IPS-15b (cell line): ENCODE measurements at regions not wholly inside any gene's neighbourhood (a gene's known extent, or its start where the extent isn't known, plus 50 kb on each side); places are given as distances from the start of the nearest gene placed in this dataset.

Experiments used
- H3K27me3 ChIP-seq: one replicate; pipeline ENCODE4 v1.6.1; 2013; ENCODE audit warnings: low read length; ENCODE audit not compliant: control insufficient read depth, insufficient read depth
- H3K36me3 ChIP-seq: one replicate; pipeline ENCODE4 v1.6.1; 2013; ENCODE audit warnings: low read length; ENCODE audit not compliant: control insufficient read depth, insufficient read depth
- H3K4me1 ChIP-seq: one replicate; pipeline ENCODE4 v1.6.1; 2013; ENCODE audit warnings: mild to moderate bottlenecking, low read length; ENCODE audit not compliant: control insufficient read depth, insufficient read depth
- H3K4me3 ChIP-seq: one replicate; pipeline ENCODE4 v1.5.1; 2013; ENCODE audit warnings: low read depth, low read length
- H3K9ac ChIP-seq: one replicate; pipeline ENCODE4 v1.6.1; 2013; ENCODE audit warnings: low read depth, mild to moderate bottlenecking, low read length
- H3K9me3 ChIP-seq: one replicate; pipeline ENCODE4 v1.6.1; 2013; ENCODE audit warnings: mild to moderate bottlenecking, low read length; ENCODE audit not compliant: control insufficient read depth, insufficient read depth

DNA sequence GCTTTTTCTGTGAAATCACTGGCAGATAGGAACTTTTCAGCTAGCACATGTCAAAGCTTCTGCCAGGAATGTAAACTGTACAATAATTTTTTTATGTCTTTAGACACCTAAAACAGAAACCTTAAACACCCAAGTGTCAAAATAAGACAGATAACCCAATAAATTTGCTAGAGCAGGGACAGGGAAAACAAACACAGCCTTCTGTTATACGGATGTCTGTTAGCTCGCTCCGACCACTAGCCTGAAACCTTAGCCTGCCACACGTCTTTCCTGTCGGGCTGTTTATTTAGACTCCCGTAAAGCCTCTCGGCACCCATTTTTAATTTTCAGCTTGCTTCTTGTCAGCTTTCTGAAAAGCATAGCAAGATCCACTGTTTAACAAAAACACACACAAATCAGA is 355.4 kb upstream of the SLC24A2 start:
- Histone ChIP-seq H3K36me3 (no peaks in the 10 kb centered on the region), H3K4me1 (no peaks in the 10 kb centered on the region), H3K9ac (no peak overlapping the region), H3K27me3 (no peaks in the 10 kb centered on the region), H3K4me3 (no peak overlapping the region), H3K9me3 (no peaks in the 10 kb centered on the region)

DNA sequence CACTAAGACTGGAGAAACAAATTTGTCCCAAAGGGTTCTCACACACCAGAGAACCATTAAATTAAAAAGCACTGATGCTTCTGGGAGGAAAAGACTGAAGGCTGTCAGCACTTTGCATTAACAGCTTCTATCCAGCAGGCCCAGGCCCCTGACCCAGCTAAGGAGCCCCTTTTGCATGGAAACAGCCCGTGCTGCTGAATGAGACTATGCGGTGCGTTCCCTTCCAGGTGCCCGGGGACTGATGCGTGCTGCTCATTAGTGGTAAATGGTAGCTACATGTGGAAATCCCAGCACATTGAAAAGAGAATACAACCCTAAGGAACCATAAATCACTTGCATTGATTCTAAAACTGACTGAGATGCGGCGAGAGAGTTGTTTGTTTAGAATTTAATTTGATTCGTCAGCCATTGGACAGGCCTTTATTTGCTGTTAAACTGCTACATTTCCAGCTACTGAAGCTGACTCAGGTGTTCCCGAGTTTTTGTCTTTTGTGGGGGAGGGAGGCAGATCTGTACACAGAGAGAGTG is 351.0 kb upstream of the SLC24A2 start:
- Histone ChIP-seq H3K4me3 (no peak overlapping the region), H3K9me3 (no peaks in the 10 kb centered on the region)

DNA sequence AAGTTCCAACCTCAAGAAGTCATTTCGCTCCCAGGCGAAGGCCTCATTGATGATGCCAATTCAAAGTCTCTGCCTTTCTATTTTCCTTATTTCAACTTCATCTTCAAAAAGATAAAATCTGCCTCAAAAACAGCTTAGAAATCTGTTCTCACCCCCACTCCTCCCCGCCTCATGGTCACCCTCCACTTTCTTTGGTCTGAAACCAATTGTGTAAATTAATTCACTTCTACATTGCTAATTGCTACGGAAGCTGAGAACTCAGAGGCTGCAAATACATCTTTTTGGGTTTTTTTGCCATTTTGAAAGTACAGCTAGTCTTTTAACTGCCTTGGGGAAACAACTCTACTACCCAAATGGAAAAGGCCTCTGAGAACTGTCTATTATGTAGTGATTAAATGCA is 350.0 kb upstream of the SLC24A2 start:
- H3K27me3 ChIP-seq = no peaks in the 10 kb centered on the region
- no peaks in the 10 kb centered on the region for H3K4me1 ChIP-seq
- H3K36me3 ChIP-seq = no peaks in the 10 kb centered on the region
- no peak overlapping the region for H3K4me3 ChIP-seq
- H3K9ac ChIP-seq = no peak overlapping the region
- H3K9me3 ChIP-seq = no peaks in the 10 kb centered on the region

More for the DNA sequence above, 351.0 kb upstream of the SLC24A2 start:
- no peaks in the 10 kb centered on the region for H3K27me3 ChIP-seq
- H3K4me1 ChIP-seq = no peaks in the 10 kb centered on the region
- no peaks in the 10 kb centered on the region for H3K36me3 ChIP-seq
- H3K9ac ChIP-seq = no peak overlapping the region

DNA sequence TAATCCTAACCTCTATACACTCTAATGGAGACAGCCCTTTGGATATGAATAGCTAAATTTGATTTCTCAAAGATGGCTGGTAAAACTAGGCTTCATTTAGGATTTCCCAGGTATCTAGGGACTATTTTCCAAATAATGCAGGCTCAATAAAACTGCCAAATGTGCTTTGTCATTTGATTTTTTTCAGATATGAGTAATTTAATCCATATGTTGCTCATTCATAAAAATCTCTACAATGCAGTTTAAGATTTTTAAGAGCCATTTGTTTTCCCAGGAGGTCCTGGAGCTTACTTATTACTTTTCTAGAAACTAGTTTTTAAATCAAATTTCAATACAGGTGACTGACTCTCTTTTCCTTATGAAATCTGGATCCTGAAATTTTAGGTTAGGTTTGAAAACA is 349.3 kb upstream of the SLC24A2 start:
- H3K4me1 ChIP-seq = no peaks in the 10 kb centered on the region
- no peak overlapping the region for H3K9ac ChIP-seq
- H3K27me3 ChIP-seq = no peaks in the 10 kb centered on the region
- H3K9me3 ChIP-seq = no peaks in the 10 kb centered on the region
- H3K36me3 ChIP-seq = no peaks in the 10 kb centered on the region
- no peak overlapping the region for H3K4me3 ChIP-seq

GRCh38 chr9:20137425-20137824 is 348.6 kb upstream of the SLC24A2 start:
- Histone ChIP-seq H3K27me3 (no peaks in the 10 kb centered on the region), H3K9ac (no peak overlapping the region), H3K9me3 (no peaks in the 10 kb centered on the region), H3K36me3 (no peaks in the 10 kb centered on the region), H3K4me1 (no peaks in the 10 kb centered on the region), H3K4me3 (no peak overlapping the region)

DNA sequence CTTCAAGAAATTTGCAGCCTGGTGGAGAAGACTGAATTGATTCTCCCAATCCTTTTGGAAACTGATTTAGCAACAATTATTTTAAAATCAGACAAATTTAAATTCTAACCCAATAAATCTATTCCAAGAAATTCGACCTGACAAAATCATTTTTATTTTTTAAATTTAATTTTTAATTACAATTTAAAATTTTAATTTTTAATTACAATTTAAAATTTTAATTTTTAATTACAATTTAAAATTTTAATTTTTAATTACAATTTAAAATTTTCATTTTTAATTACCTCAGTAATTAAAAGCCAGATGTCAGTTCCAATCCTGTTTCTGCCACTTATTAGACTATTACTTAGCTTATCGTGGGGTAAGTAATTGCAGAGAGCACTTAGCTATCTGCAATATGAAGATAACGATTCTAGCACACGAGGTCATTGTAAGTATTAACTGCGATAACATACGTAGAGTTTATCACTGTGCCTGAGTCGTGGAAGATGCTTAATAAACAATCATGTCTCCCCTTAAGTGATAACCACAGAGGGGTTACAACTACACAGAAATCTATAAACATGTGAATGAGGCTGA is 346.4 kb upstream of the SLC24A2 start:
- Histone ChIP-seq H3K9me3 (no peaks in the 10 kb centered on the region), H3K9ac (no peak overlapping the region), H3K36me3 (no peaks in the 10 kb centered on the region), H3K4me3 (no peak overlapping the region), H3K4me1 (peaks cover 2% of the 10 kb centered on the region), H3K27me3 (no peaks in the 10 kb centered on the region)

DNA sequence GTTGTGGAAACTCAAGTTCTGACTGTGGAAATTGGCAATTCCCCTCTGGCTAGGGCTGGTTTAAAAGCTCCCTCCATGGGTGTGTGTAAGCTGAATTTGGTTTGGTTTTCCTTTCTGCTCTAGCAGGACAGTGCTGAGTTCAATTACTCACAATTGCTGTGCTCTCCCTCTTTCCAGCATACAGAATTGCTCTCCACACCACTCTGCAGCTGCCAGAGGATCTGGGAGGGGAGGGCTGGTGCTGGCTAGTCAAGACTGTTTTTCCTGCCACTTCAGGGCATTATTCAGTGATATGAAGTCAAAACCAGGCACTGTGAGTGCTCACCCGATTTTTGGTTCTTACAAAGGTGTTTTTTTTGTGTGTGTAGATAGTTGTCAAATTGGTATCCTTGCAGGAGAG is 336.9 kb upstream of the SLC24A2 start:
- peaks cover under 1% of the 10 kb centered on the region for H3K4me1 ChIP-seq
- H3K9me3 ChIP-seq = no peaks in the 10 kb centered on the region
- no peaks in the 10 kb centered on the region for H3K36me3 ChIP-seq
- no peak overlapping the region for H3K9ac ChIP-seq
- no peak overlapping the region for H3K4me3 ChIP-seq
- no peaks in the 10 kb centered on the region for H3K27me3 ChIP-seq

DNA sequence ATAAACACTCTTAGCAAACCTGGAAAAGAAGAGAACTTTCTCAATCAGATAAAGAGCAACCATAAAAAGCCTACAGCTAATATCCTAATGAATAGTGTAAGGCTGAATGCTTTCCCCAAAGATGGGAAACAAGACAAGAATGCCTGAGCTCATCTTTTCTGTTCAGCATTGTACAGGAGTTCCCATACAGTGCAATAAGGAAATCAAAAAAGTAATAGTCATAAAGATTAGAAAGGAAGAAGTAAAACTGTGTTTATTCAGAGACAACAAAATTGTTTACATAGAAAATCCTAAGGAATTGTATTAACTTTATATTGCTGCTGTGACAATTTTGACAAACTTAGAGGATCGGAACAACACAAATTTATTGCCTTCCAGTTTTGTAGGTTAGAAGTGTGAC is 330.7 kb upstream of the SLC24A2 start:
- H3K9ac ChIP-seq = no peak overlapping the region
- no peaks in the 10 kb centered on the region for H3K27me3 ChIP-seq
- H3K9me3 ChIP-seq = no peaks in the 10 kb centered on the region
- H3K36me3 ChIP-seq = no peaks in the 10 kb centered on the region
- H3K4me3 ChIP-seq = no peak overlapping the region
- H3K4me1 ChIP-seq = no peaks in the 10 kb centered on the region

DNA sequence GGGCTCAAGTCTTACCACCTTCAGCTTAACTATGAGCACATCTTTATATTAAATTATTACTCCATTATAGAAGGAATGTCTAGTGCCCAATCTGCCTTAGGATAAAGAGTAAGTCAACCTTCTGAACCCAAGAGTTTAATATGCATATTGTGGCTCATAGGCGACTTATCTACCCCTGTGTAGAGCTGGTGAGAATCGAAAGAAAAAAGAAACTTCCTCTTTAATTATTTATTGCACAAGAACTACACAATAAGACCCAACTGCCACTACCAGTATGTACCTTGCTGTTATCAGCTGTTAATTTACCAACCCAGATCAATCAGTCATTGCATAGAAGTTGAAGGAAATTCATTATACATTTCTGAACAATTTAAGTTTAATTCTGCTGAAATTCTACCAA is 329.1 kb upstream of the SLC24A2 start:
- Histone ChIP-seq H3K27me3 (peaks cover 2% of the 10 kb centered on the region), H3K9me3 (no peaks in the 10 kb centered on the region), H3K9ac (no peak overlapping the region), H3K4me3 (no peak overlapping the region), H3K4me1 (no peaks in the 10 kb centered on the region), H3K36me3 (no peaks in the 10 kb centered on the region)

DNA sequence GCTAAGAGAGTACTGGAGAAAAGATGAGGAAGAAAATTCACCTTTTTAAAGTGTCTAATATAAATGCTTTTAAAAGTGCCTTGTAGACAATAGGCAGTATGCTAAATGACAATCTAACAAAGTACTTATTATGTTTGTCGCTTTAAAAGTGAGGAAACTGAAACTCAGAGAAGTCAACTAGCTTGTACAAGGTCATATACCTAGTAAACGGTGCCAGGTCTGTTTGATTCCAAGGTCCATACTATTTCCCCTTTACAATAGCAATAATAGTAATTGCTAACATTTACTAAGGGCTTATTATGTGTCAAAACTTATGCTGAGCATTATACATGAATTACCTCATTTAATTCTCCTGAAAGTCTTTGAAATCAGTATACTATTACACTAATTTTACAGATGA is 328.6 kb upstream of the SLC24A2 start:
- Histone ChIP-seq H3K9ac (no peak overlapping the region), H3K36me3 (no peaks in the 10 kb centered on the region), H3K27me3 (peaks cover 6% of the 10 kb centered on the region), H3K4me1 (peaks cover 2% of the 10 kb centered on the region), H3K4me3 (no peak overlapping the region), H3K9me3 (no peaks in the 10 kb centered on the region)

- Histone ChIP-seq H3K36me3 (no peaks in the 10 kb centered on the region), H3K9me3 (no peaks in the 10 kb centered on the region), H3K4me1 (peaks cover 14% of the 10 kb centered on the region), H3K9ac (no peak overlapping the region), H3K27me3 (peaks cover 12% of the 10 kb centered on the region), H3K4me3 (no peak overlapping the region)
Observed at GRCh38 chr9:20114974-20115373, 326.1 kb upstream of the SLC24A2 start.

- H3K4me3 ChIP-seq = no peak overlapping the region
- H3K36me3 ChIP-seq = no peaks in the 10 kb centered on the region
- H3K4me1 ChIP-seq = peaks cover 14% of the 10 kb centered on the region
- H3K27me3 ChIP-seq = peaks cover 14% of the 10 kb centered on the region
- no peaks in the 10 kb centered on the region for H3K9me3 ChIP-seq
- H3K9ac ChIP-seq = no peak overlapping the region
Observed at GRCh38 chr9:20112205-20112783, 323.5 kb upstream of the SLC24A2 start.
